Glomerular endothelial cell (primary cell): ENCODE measurements at regions not wholly inside any gene's neighbourhood (a gene's known extent, or its start where the extent isn't known, plus 50 kb on each side); places are given as distances from the start of the nearest gene placed in this dataset.
A peak's percentile ranks its signal among the peaks of the same experiment; 100 is the strongest.

Experiments
- DNase-seq: peaks from one replicate; pipeline ENCODE4 v3.0.0-alpha.2; 2011; ENCODE audit warnings: low read depth, low spot score; ENCODE audit errors: extremely low read depth

DNA sequence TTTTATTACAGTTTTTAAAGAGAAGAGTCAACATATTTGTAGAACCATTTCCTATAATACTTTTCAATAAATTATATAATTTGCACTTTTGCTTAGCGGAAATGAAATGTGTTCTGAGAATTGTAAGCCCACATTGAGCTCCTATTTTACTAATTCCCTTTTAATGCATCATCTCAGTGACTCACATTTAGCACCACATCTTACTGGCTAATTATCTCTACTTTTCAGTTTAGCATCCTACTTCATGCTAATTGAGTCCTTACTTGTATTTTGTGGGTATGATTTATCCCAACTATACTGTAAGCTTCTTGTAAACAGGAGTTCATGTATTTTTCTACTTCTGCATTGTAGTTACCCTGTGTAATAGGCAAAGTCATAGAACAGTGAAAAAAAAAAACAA, 67.5 kb downstream of the TMX1 start:
- no peak for DNase-seq

DNA sequence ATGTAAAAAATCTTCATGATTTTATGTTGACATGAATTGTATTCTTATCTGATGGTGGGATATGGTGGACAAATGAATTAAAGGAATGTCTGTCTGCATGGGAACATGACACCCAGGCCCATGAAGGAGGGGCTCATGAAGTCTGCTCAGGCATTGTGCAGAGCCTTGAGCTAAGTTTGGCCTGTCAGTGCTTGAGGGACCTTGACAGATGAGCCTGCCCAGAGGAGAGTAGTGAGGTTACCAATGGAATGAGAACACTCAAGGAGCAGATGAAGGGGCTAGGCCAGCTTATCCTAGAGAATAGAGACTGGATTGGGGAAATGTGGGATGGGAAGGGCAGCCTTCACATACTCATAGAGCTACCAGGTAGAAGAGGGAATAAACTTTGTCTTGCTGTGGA, 68.8 kb downstream of the TMX1 start:
- DNase-seq = no peak

DNA sequence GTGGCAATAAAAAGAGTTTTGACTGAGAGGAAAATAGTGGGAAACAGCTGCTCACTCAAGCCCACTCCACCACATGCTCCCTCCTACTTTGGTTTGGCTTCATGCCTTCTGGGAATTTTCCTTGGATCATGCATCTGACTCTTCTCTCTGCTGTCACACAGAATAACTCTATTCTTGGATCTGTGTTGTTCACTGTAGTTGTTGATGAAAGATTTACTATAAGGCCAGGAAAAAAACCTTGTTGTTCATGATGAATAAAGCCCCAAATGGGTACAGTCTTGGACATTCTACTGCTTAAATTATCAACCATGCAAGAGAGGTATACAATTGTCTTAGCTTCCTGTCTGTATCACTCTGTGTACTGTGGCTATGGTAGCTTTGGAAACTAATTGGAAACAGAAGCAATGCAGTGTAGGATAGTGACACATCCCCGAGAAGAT, 70.5 kb downstream of the TMX1 start:
- DNase-seq = peak; percentile 25

DNA sequence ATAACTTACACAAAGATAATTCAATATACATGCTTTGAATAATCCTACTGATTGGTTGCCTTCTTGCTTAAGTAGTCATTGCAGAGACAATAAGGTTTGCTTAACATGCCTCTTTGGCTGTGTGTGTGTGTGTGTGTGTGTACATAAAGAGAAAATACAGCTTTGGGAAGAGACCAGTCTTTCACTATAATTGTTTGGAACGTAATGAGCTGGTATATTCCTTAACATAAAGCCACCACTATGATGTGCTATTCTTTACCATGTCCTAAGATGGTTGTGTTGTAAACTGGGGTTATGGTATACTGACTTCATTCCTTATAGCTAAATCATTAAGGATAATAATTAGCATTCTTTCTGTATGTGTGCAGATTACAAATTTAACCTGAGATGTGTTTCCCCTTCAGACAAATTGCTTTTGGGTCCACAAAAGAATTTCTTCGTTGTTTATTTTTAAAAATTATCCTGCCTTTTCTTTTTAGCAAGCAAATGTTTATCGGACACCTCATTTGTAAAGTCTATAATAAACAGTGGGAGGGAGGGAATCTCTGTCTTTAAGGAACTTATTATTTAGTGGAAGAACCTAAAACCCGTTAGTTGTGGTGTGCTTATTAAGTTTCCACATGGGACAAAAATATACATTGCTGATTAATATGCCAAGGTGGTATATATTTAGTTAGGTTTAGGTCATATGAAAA, 74.4 kb downstream of the TMX1 start:
- DNase-seq = no peak

DNA sequence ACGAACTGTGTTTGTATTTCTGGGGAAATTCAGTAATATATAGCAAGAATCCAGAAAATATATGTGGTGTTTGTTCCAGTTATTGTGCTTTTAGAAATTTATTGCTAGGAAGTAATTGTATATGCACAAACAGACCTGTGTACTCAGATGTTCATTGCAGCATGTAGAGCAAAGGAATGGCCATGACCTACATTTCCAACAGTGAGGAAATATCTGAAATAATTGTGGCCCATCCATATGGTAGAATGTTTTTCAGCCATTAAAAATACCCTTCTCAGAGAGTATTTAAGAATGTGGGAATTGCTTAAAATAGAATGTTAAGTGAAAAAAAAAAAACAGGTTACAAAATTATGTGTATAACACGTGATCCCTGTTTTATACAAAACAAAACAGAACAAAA, 77.3 kb downstream of the TMX1 start:
- DNase-seq = no peak

DNA sequence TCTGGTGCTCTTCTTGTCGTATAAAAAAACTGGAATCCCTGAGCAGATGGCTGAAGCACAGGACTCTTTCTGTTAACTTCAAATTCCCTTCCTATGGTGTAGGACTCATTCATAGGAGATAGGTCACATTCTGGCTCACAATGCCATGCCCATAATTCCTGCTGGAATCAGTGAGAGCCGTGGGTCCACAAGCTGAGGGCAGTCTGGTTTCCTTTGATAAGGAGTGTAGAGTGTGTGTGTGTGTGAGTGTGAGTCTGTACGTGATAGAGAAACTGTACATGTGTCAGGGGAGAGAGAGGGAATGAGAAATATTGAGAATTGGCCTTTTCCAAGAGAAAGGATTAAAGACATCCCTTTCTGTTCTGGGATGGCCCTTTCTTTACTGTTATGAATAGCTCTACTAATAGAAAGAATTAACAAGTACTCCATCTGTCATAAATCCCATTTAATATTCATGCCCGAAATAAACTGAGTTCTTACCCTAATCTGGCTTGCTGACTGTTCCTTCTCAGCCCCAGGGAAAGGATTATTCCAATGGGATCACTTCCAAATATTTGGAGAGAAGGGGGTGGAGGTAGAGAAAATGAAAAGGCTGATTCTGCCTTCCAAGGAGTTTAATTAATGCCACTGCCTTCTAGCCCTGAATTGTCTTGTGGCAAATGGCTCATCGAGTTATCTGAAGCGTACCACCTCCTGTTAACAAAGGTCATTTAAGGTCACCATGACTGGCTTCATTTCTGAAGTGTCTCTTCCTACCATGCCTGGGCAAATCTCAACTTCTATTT, 79.0 kb downstream of the TMX1 start:
- DNase-seq = no peak

DNA sequence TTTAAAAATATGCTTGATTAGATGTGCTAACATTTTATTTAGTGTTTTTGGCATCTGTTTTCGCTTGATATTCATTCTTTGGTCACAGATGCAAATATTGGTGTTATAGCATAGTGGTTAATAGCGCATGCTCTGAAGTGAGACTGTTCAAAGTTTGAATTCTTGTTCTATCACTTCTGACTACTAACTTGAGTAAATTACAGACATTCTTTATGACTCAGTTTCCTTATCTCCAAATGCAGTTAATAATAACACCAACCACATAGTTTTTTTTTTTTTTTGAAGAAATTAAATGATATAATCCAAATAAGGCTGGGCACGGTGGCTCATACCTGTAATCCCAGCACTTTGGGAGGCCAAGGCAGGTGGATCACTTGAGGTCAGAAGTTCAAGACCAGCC, 81.0 kb downstream of the TMX1 start:
- no peak for DNase-seq

DNA sequence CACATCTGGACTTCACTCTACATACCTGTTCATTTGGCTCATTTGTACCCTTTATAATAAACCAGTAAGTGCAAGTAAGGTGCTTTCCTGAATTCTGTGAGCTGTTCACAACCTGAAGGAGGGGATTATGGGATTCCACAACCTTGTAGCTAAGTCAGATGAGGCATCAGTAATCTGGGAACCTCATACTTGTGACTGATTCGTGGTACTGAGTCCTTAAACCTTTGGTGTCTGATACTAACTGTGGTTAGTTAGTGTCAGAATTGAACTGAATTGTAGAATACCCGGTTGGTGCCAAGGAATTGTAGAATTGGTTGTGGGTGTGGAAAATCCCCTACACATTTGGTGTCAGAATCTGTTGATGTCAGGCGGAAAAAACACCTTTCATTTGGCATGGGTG, 83.4 kb downstream of the TMX1 start:
- no peak for DNase-seq

DNA sequence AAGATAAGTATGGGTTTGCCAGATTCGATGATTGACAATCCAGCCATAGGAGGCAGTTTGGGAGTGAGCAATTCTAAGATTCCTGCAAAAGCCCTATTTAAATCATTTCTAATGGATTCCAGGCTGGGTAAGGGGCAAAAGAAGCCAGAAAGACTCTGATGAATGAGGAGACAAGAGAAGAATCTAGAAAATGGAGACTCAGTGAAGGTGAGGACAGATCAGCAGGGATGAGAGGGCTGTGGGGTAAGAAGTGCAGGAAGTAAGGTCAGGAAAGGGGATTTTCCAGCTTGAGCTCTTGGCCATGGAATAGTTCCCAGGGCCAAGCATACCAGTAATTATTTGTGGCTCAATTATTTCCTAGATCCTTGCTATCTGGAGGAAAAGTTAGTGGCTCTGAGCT, 87.3 kb downstream of the TMX1 start:
- no peak for DNase-seq

DNA sequence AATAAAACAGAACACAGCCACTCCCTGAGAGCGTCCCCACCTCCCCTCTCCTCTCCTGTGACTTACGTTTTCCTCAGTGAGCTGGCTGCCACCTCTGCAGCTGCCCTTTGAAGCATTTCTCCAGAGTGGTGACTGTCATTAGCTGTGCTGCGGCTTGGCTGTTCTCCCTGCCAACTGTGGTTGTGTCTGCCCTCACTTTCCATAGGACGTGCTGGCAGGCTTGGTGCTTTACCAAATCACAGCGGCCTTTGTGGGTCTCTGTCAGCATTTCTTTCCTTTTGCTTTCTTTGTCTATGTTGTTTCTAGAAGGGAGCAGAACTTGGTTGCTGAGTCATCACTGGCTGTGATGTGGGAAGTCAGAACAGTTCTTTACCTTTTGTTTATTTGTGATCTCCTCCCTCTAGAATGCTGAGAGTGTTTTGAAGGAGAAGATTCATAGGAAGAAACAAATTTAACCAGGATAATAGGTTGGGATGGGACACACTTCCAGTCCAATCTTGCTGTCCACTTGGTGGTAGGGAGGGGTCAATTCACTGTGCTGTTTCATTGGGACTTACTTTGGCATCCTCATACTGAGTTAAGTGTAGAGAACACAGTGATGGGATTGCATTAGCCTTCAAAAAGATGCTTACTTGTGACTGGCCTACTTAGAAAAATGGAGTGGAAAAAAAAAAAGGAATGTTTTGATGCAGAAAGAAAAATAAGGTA, 88.2 kb downstream of the TMX1 start:
- no peak for DNase-seq

DNA sequence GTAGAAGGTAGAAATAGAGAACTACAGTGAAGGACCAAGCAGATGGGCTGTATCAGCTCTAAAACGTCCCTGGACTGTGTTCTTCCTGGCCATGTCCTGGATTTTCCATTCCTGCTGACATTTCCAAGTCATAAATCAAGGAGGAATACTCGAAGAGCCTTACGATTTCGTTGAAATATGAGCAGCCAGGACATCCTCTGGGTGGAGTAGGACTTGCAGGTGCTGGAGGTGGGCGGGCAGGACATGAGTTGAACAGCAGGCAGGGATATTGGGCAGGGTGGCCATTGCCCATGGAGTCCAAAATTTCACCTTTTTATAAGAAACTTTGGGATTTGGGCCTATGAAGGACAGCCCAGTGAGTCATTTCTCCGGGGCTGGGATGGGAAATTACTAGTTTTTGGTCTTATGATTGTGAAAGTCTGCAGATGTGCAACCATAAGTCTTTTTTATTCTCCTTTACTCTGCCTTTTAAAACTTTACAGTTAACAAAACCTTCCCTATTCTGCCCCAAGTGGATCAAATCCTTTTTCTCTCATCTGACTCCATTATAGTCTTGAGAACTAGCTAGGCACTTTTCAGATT, 88.8 kb downstream of the TMX1 start:
- no peak for DNase-seq

DNA sequence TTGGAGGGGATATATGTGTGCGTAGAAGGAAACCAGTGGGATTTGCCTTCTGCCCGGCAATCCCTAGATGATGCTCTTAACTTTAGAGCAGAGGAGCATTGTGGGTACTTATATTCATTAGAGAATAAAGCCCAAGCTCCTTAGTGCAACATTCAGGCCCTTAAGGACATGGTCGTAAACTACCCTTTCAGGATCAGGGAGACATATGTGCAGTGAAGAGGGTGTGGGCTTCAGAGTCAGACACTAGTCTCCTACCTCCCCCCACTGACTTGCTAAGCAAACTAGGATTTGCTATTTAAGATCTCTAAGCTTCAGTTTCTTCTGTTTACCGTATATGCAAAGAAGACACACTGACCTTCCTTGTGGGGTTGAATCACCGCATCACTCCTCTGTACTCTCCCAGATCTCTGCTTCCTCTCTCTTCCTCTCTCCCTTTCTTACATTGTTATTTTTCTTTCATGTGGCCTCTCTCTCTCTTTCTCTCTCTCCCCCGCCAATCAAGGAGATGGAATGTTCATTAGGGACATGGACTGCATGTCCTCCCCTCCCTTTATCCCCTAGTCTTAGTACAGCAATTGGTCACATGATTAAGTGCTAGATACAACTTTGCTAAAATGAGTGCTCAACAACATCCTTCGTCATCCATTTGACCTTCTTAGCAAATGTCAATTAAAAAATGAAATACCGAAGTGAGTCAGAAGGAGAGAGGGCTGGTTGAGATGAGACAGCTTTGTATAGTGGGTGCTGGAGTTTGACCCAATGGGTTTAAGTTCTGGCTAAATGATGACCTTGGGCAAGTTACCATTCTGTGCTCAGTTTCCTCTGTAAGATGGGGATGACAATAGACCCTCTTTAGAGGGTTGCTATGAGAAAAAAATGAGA, 91.7 kb downstream of the TMX1 start:
- no peak for DNase-seq

DNA sequence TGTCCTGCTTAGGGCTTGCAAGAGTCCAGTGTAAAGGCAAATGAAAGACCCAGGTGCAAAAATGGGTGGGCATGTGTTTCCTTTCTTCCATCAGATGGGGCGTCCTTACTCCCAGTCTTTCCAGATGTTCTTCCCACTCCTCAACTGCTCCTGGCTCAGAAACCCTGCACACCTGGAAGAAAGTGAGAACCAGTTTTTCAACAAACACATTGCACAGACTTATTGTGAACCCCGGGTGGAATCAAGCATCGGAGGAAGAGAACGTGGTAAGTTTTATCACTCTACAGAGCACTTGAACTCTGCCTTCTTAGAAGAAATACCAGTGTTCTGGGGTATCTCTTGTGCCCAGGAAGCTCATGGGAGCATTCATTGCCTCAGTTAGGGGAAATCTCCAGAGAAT, 93.3 kb downstream of the TMX1 start:
- no peak for DNase-seq

DNA sequence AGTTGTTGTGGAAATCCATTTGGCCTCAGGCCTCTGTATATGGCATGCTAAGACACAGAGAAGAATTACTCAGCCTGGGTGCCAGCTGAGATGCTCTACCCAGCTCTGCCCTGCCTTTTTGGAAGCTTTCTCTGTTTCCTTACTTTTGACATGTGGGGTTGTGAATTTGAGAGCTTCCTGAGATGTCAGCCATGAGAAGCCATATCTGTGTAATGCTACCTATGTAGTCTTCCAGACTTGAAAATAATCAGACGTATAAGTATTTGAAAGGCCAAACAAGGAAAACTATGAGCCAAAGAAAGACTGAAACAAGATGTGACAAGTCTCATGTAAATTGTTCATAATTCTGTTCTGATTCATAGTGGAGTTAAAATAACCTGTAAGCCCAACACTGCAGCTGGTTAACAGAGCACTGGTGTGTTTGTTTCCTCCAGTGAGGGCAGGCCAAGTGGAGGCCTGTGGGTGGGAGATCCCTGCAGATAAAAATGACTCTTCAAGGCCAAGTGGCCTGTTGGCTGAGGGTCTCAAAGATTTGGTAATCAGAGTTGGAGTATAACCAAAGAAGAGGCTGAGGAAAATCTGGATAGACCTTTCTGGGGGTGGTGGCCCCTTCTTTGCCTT, 94.0 kb downstream of the TMX1 start:
- DNase-seq = no peak

DNA sequence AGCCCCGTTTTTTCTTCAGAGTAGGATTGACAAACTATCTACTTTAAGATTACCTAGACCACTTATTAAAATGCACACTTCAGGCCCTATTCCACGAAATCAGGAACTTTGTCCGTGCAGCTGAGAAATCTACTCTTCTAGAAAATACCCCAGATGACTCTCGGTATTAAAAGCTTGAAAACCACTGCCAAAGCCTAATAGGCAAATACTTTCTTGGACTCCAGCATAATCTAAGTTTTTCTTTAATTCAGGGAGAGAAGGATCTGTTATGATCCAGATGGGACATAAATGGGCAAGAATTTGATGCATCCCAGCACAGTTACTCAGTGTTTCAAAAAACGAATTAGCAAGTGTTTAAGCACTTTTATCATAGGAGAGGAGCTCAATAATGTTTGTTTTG, 94.5 kb downstream of the TMX1 start:
- no peak for DNase-seq

DNA sequence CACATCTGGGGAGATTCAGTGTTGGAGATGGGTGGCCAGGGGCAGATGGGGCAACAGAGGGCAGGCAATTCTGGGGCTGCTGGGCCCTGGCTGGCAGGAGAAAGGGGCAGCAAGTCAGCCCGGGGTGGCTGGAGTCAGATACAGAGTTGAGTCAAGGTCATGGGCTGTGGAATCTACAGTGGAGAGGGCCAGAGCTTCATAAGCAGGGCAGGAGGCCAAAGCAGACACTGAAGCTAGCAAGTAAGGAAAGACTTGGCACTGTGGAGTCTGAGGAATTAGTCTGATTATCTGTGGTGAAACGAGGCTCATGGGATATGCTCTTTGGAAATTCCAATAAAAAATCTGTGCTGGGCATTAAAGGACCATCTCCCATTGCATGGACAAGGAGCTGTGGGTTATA, 95.5 kb downstream of the TMX1 start:
- no peak for DNase-seq

DNA sequence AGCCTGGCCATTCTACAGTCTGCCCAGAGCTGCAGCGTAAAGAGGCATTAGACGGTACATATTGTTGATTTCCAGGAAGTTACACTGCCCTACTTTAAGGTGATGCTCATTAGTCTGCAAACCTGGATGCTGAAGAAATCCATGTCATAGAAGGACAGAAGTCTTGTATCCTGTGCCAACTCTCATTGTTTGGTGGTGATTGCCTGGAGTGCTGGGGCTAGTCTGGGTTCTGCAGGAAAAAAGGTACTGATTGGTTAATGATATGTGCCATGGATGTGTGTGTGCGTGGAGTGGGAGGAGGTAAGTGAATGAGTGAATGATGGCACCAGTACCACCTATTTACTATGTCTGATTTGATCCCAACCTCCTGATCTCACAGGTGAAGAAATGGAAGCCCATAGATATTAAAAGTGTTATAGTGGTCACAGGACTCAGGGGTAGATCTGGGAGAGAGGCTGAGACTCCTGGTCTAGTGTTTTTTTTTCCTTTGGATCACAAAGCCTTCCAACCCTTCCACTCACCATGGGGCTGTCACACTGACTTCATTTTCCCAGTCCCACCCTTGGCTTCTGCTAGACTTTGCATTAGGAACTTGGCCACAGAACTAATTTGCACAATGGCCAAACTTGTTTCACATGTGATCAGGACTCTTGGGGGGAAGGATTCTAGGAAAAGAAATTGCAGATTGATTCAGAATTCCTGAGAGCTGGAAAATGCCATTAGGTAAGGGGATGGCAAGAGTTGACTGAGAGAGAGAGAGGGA, 96.1 kb downstream of the TMX1 start:
- DNase-seq = no peak

DNA sequence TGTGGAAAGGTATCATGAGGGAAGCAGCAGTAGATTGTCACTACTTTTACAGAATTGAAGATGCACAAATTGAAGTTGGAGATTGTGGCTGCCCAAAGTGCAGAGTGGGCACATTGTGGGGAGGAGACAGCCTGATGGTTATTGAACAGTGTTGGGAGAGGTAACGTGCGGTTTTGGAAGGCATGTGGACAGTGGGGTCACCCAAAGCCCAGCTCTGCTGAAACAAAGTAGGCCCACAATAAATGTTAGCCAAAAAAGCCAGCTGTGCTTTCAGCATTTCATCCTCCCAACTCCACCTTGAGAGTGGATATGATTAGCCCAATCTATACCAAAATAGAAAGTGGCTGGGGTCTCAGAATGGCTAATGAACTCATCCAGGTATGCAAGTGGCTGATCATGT, 96.7 kb downstream of the TMX1 start:
- DNase-seq = no peak

DNA sequence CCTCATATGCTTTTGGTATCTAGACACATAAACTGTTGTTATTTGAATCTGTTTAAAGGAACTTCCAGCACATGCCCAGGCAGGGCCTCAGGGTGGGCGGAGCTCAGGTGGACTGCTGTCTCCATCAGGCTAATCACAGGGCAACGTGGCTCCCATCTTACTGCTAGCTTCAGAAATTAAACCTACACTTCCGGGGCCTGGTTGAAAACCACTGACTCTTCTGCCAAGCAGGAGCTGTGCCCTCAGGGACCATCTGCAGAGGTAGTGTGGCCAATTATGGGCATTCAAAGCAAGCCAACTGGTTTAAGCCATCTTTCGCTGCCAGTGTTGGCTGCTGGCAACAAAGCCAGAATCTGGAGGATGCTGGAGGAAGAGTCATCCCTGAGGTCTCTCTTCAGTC, 97.5 kb downstream of the TMX1 start:
- no peak for DNase-seq
